Activated CD4-positive, alpha-beta T cell treated with anti-CD3 and anti-CD28 coated beads, Interleukin-2, amount 10 ng/mL, durations not matched to agents 24 days and 14 days (primary cell): ENCODE measurements at regions not wholly inside any gene's neighbourhood (a gene's known extent, or its start where the extent isn't known, plus 50 kb on each side); places are given as distances from the start of the nearest gene placed in this dataset.

Experiments
- DNase-seq: peaks from one replicate; pipeline ENCODE4 v3.0.0; 2022
- H3K27ac Mint-ChIP-seq: one replicate; pipeline ENCODE4 v1.8.0; 2022; ENCODE audit warnings: mild to moderate bottlenecking, mixed read lengths
- H3K27me3 Mint-ChIP-seq: one replicate; pipeline ENCODE4 v1.8.0; 2022; ENCODE audit warnings: mixed read lengths
- H3K36me3 Mint-ChIP-seq: one replicate; pipeline ENCODE4 v1.8.0; 2022; ENCODE audit warnings: low read depth, mild to moderate bottlenecking, mixed read lengths
- H3K4me1 Mint-ChIP-seq: one replicate; pipeline ENCODE4 v1.8.0; 2021; ENCODE audit warnings: mixed read lengths
- H3K4me3 Mint-ChIP-seq: one replicate; pipeline ENCODE4 v1.8.0; 2022; ENCODE audit warnings: mild to moderate bottlenecking, moderate library complexity, mixed read lengths
- H3K9me3 Mint-ChIP-seq: one replicate; pipeline ENCODE4 v1.8.0; 2021; ENCODE audit warnings: mixed read lengths
- intact Hi-C: fragments of 100-400 bp; cut with micrococcal nuclease; formaldehyde crosslinking; loops from one replicate; pipeline ENCODE4 v1.15.1; 2023

GRCh38 chr4:85268961-85269360 lies 206.0 kb upstream of the ARHGAP24 start:
- no peak for DNase-seq
- H3K4me1 Mint-ChIP-seq = no peaks in the 10 kb centered on the region
- no peaks in the 10 kb centered on the region for H3K36me3 Mint-ChIP-seq
- no peak overlapping the region for H3K4me3 Mint-ChIP-seq
- H3K9me3 Mint-ChIP-seq = no peaks in the 10 kb centered on the region
- intact Hi-C loops = no loop called here
- H3K27me3 Mint-ChIP-seq = no peaks in the 10 kb centered on the region
- no peak overlapping the region for H3K27ac Mint-ChIP-seq

- intact Hi-C loops = no loop called here
- DNase-seq = no peak
- Mint-ChIP-seq H3K27ac (no peak overlapping the region), H3K4me1 (no peaks in the 10 kb centered on the region), H3K36me3 (no peaks in the 10 kb centered on the region), H3K27me3 (no peaks in the 10 kb centered on the region), H3K4me3 (no peak overlapping the region), H3K9me3 (no peaks in the 10 kb centered on the region)
These were observed 200.0 kb upstream of the ARHGAP24 start for GRCh38 chr4:85274955-85275354.

GRCh38 chr4:85280963-85281362 lies 194.0 kb upstream of the ARHGAP24 start:
- Mint-ChIP-seq H3K27me3 (no peaks in the 10 kb centered on the region), H3K4me3 (no peak overlapping the region), H3K27ac (no peak overlapping the region), H3K36me3 (no peaks in the 10 kb centered on the region), H3K9me3 (no peaks in the 10 kb centered on the region), H3K4me1 (no peaks in the 10 kb centered on the region)
- DNase-seq = no peak
- intact Hi-C loops = no loop called here

DNA sequence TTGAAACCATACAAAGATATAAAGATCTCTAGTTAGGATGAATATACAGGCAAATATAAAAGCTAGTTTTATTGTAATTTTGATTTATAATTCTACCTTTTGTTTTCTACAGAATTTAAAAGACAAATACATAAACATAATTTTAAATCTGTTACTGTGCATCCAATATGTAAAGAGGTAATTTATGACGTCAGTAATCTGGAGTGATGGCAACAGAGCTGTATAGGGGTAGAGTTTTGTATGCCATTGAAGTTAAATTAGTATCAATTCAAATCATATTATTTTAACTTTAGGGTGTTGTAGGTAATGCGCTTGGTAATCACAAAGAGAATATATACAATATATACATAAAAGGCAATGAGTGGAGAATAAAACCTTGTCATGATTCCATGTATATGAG lies 183.7 kb upstream of the ARHGAP24 start:
- intact Hi-C loops = no loop called here
- DNase-seq = no peak
- Mint-ChIP-seq H3K9me3 (no peaks in the 10 kb centered on the region), H3K27me3 (no peaks in the 10 kb centered on the region), H3K4me1 (no peaks in the 10 kb centered on the region), H3K36me3 (no peaks in the 10 kb centered on the region), H3K4me3 (no peak overlapping the region), H3K27ac (no peak overlapping the region)

- H3K27me3 Mint-ChIP-seq = no peaks in the 10 kb centered on the region
- H3K9me3 Mint-ChIP-seq = no peaks in the 10 kb centered on the region
- H3K4me3 Mint-ChIP-seq = no peak overlapping the region
- DNase-seq = no peak
- no peak overlapping the region for H3K27ac Mint-ChIP-seq
- intact Hi-C loops = no loop called here
- H3K4me1 Mint-ChIP-seq = no peaks in the 10 kb centered on the region
- H3K36me3 Mint-ChIP-seq = no peaks in the 10 kb centered on the region
These were observed 176.9 kb upstream of the ARHGAP24 start for GRCh38 chr4:85298037-85298436.

DNA sequence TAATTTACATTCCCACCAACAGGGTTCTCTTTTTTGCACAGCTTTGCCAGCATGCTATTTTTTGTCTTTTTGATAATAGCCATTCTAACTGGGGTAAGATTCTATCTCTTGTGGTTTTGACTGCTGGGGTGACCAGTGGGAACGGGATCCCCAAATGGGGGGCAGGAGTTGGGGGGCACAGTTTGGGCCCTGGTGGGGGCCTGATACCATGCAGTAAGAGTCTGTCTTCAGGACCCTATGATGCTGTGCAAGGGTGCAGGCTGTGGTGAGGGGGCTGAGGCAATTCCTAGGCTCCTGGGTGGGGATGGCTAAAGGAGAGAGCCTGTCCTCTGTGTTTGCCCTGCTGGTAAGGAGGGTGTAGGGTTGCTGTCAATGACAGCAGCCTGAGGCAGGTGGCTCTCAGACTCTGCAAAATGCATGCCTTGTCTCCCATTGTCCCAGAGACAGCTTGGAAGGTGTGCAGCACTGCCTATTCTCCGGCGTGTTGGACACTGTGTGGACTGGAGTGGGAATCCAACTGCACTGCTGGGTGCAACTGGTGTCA lies 172.7 kb upstream of the ARHGAP24 start:
- H3K9me3 Mint-ChIP-seq = no peaks in the 10 kb centered on the region
- no peaks in the 10 kb centered on the region for H3K4me1 Mint-ChIP-seq
- no peak for DNase-seq
- H3K27me3 Mint-ChIP-seq = no peaks in the 10 kb centered on the region
- H3K36me3 Mint-ChIP-seq = no peaks in the 10 kb centered on the region
- intact Hi-C loops = no loop called here
- H3K27ac Mint-ChIP-seq = no peak overlapping the region
- no peak overlapping the region for H3K4me3 Mint-ChIP-seq

- intact Hi-C loops = no loop called here
- H3K4me3 Mint-ChIP-seq = no peak overlapping the region
- no peak overlapping the region for H3K27ac Mint-ChIP-seq
- DNase-seq = no peak
- no peaks in the 10 kb centered on the region for H3K4me1 Mint-ChIP-seq
- H3K27me3 Mint-ChIP-seq = no peaks in the 10 kb centered on the region
- H3K9me3 Mint-ChIP-seq = no peaks in the 10 kb centered on the region
- H3K36me3 Mint-ChIP-seq = no peaks in the 10 kb centered on the region
These were observed 172.2 kb upstream of the ARHGAP24 start for GRCh38 chr4:85302756-85303155.

- Mint-ChIP-seq H3K27me3 (no peaks in the 10 kb centered on the region), H3K4me3 (no peak overlapping the region), H3K27ac (no peak overlapping the region), H3K9me3 (peaks cover 8% of the 10 kb centered on the region), H3K36me3 (no peaks in the 10 kb centered on the region), H3K4me1 (no peaks in the 10 kb centered on the region)
- intact Hi-C loops = no loop called here
- DNase-seq = no peak
These were observed 156.5 kb upstream of the ARHGAP24 start for GRCh38 chr4:85318415-85318814.

- H3K36me3 Mint-ChIP-seq = no peaks in the 10 kb centered on the region
- intact Hi-C loops = no loop called here
- no peak for DNase-seq
These were observed 116.1 kb upstream of the ARHGAP24 start for GRCh38 chr4:85358831-85359230.

GRCh38 chr4:85362550-85362949 lies 112.4 kb upstream of the ARHGAP24 start:
- H3K4me3 Mint-ChIP-seq = no peak overlapping the region
- H3K4me1 Mint-ChIP-seq = no peaks in the 10 kb centered on the region
- intact Hi-C loops = no loop called here
- H3K27me3 Mint-ChIP-seq = no peaks in the 10 kb centered on the region
- H3K9me3 Mint-ChIP-seq = no peaks in the 10 kb centered on the region
- no peak for DNase-seq
- H3K27ac Mint-ChIP-seq = no peak overlapping the region
- no peaks in the 10 kb centered on the region for H3K36me3 Mint-ChIP-seq

More at GRCh38 chr4:85358831-85359230, 116.1 kb upstream of the ARHGAP24 start:
- Mint-ChIP-seq H3K9me3 (no peaks in the 10 kb centered on the region), H3K4me1 (no peaks in the 10 kb centered on the region), H3K4me3 (no peak overlapping the region), H3K27me3 (no peaks in the 10 kb centered on the region), H3K27ac (no peak overlapping the region)

DNA sequence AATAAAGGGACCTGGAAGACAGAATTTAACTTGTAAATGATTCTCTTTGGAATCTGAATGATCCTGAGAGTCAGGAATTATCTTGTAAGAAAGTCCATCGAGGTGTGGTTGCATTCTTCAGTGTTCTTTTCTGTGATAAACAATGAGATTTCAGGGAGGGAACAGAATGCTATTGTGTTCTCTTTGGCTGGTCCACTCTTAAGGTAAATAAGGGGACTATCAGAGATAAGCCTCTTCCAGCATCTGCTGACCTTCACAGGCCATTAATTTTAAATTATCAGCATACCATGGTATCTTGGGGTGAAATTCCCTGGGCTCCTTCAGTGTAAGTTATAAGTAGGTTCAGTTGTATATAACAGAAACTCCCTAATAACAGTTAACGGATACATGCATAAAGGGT lies 107.1 kb upstream of the ARHGAP24 start:
- intact Hi-C loops = no loop called here
- Mint-ChIP-seq H3K9me3 (no peaks in the 10 kb centered on the region), H3K4me1 (no peaks in the 10 kb centered on the region), H3K36me3 (no peaks in the 10 kb centered on the region), H3K27me3 (no peaks in the 10 kb centered on the region), H3K4me3 (no peak overlapping the region), H3K27ac (no peak overlapping the region)
- DNase-seq = no peak

GRCh38 chr4:85368240-85368639 lies 106.7 kb upstream of the ARHGAP24 start:
- H3K4me3 Mint-ChIP-seq = no peak overlapping the region
- H3K27ac Mint-ChIP-seq = no peak overlapping the region
- H3K4me1 Mint-ChIP-seq = no peaks in the 10 kb centered on the region
- DNase-seq = no peak
- no peaks in the 10 kb centered on the region for H3K27me3 Mint-ChIP-seq
- no peaks in the 10 kb centered on the region for H3K36me3 Mint-ChIP-seq
- H3K9me3 Mint-ChIP-seq = no peaks in the 10 kb centered on the region
- intact Hi-C loops = no loop called here

- Mint-ChIP-seq H3K4me1 (no peaks in the 10 kb centered on the region), H3K9me3 (no peaks in the 10 kb centered on the region), H3K27me3 (no peaks in the 10 kb centered on the region), H3K27ac (no peak overlapping the region), H3K4me3 (no peak overlapping the region), H3K36me3 (no peaks in the 10 kb centered on the region)
- intact Hi-C loops = no loop called here
- DNase-seq = no peak
These were observed 106.0 kb upstream of the ARHGAP24 start for GRCh38 chr4:85368932-85369331.

- Mint-ChIP-seq H3K4me3 (no peak overlapping the region), H3K27ac (no peak overlapping the region), H3K4me1 (no peaks in the 10 kb centered on the region), H3K9me3 (no peaks in the 10 kb centered on the region), H3K27me3 (no peaks in the 10 kb centered on the region), H3K36me3 (no peaks in the 10 kb centered on the region)
- intact Hi-C loops = loop anchor here (2.0 kb wide), 1 partner anchor 223 kb away; no protein-coding TSS in a partner anchor
- no peak for DNase-seq
These were observed 105.1 kb upstream of the ARHGAP24 start for GRCh38 chr4:85369703-85370380.
